ENCODE measurements at regions not wholly inside any gene's neighbourhood (a gene's known extent, or its start where the extent isn't known, plus 50 kb on each side); places are given as distances from the start of the nearest gene placed in this dataset.

GRCh38 chr1:83505148-83505547 lies 493.8 kb downstream of the TTLL7 start:
- TF ChIP-seq, protein P1, sequence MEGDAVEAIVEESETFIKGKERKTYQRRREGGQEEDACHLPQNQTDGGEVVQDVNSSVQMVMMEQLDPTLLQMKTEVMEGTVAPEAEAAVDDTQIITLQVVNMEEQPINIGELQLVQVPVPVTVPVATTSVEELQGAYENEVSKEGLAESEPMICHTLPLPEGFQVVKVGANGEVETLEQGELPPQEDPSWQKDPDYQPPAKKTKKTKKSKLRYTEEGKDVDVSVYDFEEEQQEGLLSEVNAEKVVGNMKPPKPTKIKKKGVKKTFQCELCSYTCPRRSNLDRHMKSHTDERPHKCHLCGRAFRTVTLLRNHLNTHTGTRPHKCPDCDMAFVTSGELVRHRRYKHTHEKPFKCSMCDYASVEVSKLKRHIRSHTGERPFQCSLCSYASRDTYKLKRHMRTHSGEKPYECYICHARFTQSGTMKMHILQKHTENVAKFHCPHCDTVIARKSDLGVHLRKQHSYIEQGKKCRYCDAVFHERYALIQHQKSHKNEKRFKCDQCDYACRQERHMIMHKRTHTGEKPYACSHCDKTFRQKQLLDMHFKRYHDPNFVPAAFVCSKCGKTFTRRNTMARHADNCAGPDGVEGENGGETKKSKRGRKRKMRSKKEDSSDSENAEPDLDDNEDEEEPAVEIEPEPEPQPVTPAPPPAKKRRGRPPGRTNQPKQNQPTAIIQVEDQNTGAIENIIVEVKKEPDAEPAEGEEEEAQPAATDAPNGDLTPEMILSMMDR (IDR thresholded peaks at IDR 0.05), result no peak
- no peak for TF ChIP-seq POLR2A (IDR thresholded peaks at IDR 0.05)

Data from Peyer's patch (tissue), 4 donors.